ENCODE measurements at regions not wholly inside any gene's neighbourhood (a gene's known extent, or its start where the extent isn't known, plus 50 kb on each side); places are given as distances from the start of the nearest gene placed in this dataset.
A peak's percentile ranks its signal among the peaks of the same experiment; 100 is the strongest.
"Not testable (repeated sequence)": the region's sequence is repeated elsewhere in the genome, so short reads cannot be mapped to it uniquely, and the experiment has no call there.

DNA sequence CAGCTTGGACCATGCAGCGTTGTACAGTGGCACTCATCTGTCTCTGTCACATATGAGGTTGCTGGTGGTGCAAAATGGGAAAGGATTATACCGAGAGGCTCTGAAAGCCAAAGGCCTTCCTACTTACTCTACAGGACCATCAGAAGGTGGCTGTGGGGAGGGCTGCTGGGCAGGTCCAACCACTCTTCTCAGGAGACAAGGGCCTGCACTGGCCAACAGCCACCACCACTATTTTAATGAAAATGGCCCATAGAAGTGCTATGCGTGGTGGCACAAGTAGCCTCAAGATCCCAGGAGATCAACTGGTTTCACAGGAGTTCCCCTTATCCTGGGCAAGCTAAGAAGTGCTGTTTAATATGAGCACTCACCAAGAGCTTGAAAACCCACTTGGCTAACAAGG, 52.3 kb downstream of the MRPL57 start:
- DNase-seq (ENCODE audit: low read depth), result no peak

DNA sequence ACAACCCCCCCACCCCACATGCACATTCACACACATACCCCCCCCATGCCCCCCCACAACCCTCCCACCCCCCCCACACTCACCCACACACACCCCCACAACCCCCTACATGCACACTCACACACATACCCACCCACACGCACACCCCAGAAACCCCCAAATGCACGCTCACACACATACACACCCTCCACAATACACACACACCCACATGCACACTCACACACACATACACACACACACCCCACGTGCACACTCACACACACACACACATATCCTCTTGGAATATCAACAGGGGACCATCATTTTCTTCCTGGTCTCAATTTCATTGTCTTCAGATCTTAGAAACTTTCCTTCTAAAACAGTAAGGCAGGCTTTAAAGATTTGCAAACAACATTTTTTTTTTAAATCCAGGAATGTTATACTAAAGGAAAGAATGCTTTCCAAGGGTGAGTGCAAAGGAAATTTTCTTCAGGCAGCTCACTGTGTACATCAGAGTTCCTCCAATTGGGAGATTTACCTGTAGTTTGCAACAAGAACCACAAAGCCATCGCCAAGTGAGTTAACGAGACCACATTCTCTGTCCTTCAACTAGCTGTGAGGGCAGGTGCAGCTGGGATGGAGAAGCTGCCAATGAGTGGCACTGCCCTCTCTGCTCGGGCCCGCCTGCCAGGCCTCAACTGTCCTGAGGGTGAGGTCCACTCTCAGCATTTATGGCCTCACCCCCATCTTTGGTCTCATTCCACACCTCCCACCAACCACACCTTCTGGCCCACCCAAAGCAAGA, 53.0 kb downstream of the MRPL57 start:
- DNase-seq (ENCODE audit: low read depth), result no peak

DNA sequence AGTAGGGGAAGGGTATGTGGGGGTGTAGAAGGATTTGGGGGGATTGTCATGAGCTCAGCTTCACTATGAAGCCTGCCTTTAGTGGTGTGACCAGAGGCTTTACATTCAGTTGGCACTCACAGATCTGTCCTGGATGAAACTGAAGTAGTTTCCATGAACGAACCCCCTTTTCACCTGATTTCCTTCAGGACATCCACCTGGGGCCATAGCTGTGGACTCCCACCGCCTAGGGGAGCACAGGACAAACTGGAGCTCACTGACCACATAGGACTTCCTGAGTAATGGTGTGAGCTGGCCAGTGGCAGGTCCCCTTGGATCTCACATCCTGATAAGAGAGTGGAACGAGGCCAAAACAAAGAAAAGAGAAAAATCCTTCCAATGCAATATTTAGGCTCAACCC, 54.1 kb downstream of the MRPL57 start:
- no peak for DNase-seq (ENCODE audit: low read depth)

- no peak for DNase-seq (ENCODE audit: low read depth)
Measured at GRCh38 chr13:21231426-21231940, 55.0 kb downstream of the MRPL57 start.

- no peak for DNase-seq (ENCODE audit: low read depth)
Measured at GRCh38 chr13:21232196-21232595, 55.7 kb downstream of the MRPL57 start.

DNA sequence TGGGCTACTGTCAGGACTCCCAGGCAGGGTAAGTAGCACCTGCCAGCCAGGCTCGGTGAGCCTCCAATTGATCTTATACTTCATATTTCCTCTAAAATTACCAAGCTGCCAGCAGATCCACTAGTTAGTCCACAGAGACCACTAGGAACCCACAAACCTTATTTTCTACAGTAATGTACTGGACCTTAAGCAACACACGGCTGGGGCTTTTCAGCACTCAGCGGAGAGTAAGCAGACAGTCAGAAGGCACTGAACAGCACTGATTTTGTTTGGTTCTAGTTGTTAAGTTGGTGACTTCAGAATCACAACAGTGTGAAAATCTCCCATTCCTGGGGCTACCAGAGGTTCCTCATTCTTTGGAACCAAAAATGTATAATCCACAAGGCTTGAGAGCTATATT, 56.1 kb downstream of the MRPL57 start:
- DNase-seq (ENCODE audit: low read depth), result no peak

DNA sequence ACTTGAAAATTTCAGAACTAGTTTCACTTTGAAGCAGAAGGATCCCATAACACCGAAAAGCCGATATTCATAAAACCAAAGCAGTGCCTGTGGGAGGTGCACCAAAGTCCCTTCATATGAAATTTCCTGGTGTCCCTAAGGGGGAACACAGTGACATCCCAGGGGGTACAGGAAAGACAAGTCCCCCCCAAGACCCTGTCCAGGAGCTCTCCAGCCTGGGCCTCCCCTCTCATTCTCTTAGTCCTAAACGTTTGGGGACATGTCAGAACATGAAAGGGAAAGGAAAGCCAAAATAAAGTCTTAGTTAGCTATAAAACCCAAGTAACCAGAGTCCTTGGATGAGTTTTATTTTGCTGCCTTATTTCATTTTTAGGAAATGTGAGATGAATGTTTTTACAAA, 56.6 kb downstream of the MRPL57 start:
- no peak for DNase-seq (ENCODE audit: low read depth)

GRCh38 chr13:21234526-21234925, 58.1 kb downstream of the MRPL57 start:
- DNase-seq (ENCODE audit: low read depth), result no peak

GRCh38 chr13:21235174-21235573, 58.7 kb downstream of the MRPL57 start:
- no peak for DNase-seq (ENCODE audit: low read depth)

DNA sequence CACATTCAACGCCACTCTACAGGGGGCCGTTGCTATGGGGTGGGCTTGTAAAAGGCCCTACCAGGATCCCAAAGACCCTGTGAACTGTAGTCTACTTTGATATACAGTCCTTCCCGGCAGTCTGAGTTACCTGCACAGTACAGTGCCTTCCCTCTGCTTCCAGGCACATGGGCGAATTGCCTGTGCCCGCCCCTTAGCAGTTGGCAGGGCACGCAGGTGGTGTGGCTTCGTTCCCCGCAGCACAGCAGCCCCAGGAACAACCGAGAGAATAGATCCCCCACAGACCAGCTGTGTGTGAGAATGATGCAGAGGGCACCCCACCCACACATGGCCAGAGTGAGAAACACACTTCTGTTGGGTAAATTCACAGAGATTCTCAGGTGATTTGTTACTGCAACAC, 60.6 kb downstream of the MRPL57 start:
- DNase-seq (ENCODE audit: low read depth), result no peak

GRCh38 chr13:21238267-21238666, 61.8 kb downstream of the MRPL57 start:
- no peak for DNase-seq (ENCODE audit: low read depth)

DNA sequence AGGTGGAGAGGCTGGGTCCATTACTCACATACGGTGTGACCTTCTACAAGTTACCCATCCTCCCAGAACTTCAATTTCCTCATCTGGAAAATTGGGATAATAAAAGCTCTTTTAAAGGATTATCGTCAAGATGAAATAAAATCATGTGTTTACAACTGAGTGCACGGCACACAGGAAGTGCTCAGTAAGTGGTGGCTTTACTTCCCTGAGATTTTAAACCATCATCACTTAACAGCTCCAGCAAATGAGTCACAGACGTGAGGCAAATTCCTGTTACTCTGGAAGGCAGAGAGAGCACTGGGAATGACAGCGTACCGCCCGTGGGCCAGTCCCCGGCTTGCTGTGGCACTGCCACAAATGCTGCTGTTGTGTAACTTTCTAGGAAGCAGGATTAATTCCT, 64.1 kb downstream of the MRPL57 start:
- peak; percentile 77 for DNase-seq (ENCODE audit: low read depth)

DNA sequence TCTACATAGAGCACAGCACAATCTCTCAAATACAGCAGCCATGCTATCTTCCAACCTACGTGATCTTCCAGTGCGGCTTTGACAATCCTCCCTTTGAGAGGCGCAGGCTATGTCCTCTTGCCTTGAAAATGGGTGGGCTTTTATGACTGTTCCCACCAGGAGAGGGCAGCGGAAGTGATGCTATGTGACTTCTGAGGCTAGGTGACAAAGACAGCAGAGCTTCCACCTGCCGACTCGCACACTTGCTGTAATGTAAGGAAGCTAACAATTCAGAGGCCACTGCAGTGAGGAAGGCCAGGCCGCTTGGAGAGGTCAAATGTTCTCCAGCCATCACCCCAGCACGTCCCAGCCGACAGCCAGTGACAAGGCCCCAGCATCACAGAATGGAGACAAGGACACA, 65.8 kb downstream of the MRPL57 start:
- no peak for DNase-seq (ENCODE audit: low read depth)

DNA sequence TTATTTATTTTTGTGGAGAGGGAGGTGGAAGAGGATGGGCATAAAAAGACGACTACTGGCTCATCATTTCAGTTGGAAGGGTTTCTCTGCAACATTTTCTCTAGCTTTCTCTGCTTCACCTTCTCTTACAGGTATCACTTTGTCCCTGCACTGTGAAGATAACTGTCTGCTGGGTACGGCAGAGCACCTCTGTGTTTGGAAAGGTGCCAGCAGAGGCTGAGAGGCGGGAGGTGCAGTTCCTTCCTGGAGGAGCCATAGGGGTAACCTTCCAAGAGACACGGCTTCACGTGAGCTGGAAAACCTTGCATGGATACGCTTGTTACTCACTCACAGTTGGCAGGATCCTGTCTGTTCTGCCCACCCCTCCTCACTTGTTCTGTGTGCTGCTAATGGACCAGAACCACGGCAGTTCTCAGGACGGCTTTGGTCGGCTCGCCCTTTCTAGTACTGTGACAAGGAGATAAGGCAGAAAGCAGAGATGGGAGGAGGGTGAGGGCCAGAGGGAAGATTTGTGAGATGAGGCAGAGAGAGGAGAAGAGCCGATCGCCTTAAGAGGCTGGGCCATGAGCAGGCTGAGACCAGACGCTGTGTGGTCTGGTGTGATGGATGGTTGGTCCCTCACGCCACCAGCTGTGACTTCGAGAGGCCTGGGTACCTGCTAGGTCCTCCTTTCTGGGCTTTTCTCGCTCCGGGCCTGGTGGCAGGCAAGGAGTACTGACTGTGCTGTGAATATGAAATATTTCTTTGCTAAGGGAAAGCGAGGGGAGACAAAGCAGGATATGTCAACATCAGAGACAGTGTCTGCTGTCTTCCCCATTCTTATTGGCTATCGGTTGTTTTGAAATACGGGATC, 66.8 kb downstream of the MRPL57 start:
- DNase-seq (ENCODE audit: low read depth), result no peak

- DNase-seq (ENCODE audit: low read depth), result not testable (repeated sequence)
Measured at GRCh38 chr13:21243898-21244184, 67.4 kb downstream of the MRPL57 start.

DNA sequence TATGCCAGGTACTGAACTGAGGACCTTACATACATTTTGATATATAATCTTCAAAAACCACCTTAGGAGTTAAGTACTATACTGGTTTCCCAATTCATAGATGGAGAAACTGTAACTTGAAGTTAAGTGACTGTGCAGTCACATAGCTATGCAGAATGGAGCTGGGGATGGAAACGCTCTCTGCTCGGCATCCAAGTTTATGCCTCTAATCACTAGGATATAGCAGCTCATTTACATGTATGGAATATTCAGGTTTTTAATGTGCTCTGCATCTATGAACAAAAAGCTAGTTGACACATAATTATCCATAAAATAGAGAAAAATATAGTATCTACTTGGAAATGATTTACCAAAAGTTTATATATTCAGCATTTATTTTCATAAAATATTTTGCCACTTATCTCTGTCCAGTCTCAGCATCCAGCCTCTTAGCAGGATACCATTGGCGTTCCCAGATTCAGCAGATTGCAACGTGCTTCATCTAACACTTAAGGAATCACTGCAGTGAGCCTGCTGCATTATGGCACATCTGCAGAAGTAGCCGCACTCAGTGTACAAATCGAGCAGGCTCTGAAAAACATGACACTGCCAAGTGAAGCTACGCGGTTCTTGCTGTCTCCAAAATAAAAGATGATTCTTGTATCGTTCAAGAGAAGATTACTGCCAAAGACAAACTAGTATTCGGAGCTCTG, 70.4 kb downstream of the MRPL57 start:
- no peak for DNase-seq (ENCODE audit: low read depth)

GRCh38 chr13:21256351-21256761, 79.9 kb downstream of the MRPL57 start:
- DNase-seq (ENCODE audit: low read depth), result no peak

DNA sequence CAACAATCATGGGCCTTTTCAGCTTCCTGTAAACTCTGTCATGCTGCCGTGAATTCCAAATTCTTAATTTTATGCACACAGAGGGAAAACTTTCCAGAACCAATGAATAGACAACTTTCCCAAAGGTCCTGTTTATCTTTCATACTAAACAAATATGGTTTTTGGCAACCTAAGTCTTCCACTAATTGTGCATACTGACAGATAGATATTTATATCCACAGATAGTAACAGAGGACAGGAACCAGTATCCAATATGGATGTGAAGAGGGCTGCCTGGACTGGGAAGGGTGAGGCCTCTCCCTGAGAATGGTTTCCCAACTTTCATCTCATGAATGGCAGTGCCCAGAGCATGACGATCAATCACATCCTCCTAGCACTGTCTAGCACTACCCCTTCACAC, 80.4 kb downstream of the MRPL57 start:
- no peak for DNase-seq (ENCODE audit: low read depth)

DNA sequence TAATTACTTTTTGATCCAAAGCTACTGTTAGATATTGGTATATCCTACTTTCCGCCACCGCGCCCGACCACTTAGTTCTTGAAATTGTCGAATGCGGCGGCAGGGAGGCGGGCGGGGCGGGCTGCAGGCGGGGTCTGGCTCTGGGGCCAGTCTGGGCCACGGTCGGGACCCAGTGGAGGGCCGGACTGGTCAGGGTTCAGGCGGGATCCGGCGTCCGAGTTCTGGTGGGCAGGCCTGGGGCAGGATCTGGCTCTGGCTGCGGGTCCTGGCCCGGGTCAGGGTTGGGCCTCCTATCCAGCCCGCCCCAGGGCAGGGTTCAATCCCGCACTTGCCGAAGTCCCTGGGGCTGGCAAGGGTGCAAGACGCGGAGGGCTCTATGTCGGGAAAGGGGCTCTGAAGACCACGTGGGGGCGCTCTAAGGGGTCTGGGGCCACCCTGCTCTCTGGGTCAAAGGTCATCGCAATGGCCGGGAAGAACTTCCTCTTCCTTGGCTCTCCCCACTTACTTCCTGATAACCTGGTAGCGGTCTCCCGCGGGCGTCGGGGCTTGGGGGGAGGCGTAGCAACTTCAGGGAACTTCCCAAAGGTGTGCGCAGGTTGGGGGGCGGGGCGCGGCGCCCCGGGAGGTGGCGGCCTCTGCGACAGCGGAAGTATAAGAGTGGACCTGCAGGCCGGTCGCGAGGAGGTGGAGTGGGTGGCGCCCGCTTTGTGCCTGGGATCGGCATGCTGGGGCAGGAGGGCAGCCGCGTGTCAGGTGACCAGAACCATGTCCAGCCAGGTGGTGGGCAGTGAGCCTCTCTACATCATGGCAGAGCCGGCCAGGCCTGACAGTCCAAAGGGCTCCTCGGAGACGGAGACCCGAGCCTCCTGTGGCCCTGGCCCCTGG, 83.4 kb downstream of the MRPL57 start:
- DNase-seq (ENCODE audit: low read depth), result no peak

GRCh38 chr13:21260561-21261290, 84.3 kb downstream of the MRPL57 start:
- DNase-seq (ENCODE audit: low read depth), result not testable (repeated sequence)

Data from renal cortical epithelial cell (primary cell).